Stimulated activated CD4-positive, alpha-beta T cell treated with anti-CD3 and anti-CD28 coated beads, Interleukin-12 subunit alpha, Interleukin-12 subunit beta, amount 100 ng/mL, for 4 hours (primary cell): ENCODE measurements at regions not wholly inside any gene's neighbourhood (a gene's known extent, or its start where the extent isn't known, plus 50 kb on each side); places are given as distances from the start of the nearest gene placed in this dataset.
"Not testable (repeated sequence)": the region's sequence is repeated elsewhere in the genome, so short reads cannot be mapped to it uniquely, and the experiment has no call there.

Source experiments
- DNase-seq: peaks from one replicate; pipeline ENCODE4 v3.0.0-alpha.2; 2020

DNA sequence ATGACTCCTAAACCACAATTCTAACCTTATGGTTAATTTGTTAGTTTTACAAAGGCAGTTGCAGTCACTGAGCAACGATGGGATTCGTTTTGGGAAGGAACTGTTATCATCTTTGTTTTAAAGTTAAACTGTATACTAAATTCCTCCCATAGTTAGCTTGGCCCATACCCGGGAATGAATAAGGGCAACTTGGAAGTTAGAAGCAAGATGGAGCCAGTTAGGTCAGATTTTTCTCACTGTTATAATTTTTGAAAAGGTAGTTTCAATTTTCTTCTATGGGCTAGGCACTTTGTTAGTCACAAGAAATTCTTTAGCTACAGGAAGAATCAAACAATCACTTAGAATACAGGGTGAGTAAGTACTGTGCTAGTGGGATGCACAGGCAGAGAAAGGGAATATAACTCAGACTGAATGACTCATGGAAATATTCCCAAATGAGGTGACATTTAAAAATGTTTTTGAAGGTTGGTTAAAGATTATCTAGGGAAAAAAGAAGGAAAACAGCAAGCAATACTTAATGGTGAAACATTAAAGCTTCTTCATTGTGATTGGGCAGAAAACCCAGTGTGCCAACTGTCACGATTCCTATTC lies 153.6 kb downstream of the MAGEB17 start:
- DNase-seq, result no peak

DNA sequence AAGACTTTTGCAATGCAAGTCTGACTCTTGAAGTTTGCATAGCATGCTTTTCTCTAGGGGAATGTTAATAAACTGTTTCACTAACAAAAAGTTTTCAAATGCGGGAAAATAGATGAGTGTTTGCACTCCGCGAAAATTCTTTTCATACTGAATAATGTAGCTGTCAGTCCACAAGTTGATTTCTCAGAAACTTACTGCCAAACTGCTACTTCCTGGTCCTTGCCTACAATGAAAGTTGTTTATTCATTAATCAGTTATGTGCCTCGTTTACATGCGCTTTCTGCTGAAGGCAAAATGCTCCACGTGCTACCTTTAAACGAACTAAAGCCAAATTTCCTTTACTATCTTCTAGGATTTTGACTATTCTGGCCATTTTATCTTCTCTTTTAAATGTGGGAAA lies 166.2 kb downstream of the MAGEB17 start:
- DNase-seq, result no peak

DNA sequence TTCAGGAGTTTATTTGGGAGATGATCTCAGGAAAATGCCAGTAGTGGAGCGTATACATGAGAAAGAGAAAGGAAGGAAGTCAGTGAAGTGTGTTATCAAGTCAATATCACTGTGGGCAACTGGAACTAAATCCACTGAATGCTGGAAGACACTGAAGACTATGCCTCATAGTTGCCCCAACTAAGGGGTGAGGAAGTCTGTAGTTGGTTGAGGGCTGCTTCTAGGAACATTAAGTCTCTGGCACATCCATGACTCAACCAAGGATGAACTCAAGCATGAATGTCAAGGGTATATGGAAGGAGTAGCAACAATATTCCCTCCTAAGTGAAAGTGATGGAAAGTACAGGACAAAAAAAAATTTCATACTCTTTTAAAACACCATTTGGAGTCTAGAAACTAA lies 167.9 kb downstream of the MAGEB17 start:
- no peak for DNase-seq

DNA sequence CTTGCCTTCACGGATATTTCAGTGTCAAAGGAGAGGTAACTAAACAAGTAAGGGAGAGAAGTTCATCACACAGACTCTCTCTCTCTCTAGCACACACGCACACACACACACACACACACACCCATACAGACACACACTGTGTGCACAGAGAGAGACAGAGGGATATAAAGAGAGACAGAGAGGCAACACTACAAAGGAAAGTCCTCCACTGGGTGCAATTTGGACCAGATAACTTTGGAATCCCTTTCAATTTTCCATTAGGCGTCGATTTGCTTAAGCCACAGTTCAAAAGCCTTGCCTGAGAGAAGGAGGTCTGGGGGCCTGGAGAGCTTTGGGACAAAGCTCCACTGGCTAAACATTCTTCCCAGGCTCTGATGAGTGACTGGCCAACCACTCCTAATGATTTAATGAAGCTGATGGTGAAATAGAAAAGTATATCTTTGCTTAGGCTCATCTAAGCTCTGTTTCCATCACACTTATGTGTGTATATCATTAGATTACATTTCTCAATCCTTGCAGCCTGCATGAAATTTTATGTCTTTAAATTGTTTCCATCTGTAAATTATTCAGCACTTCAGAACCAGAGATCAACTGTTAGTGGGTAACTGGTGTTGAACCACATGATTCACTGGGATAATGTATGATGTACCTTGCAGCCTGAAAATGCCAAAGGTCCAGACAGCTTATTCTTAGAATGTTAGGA lies 180.8 kb downstream of the MAGEB17 start:
- DNase-seq, result no peak

DNA sequence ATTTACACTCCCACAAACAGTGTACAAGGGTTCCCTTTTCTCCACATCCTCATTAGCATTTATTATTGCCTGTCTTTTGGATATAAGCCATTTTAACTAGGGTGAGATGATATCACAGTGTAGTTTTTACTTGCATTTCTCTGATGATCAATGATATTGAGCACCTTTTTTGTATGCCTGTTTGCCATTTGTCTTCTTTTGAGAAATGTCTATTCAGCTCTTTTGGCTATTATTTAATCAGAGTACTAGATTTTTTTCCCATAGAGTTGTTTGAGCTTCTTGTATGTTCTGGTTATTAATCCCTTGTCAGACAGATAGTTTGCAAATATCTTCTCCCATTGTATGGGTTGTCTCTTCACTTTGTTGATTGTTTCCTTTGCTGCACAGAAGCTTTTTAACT lies 190.6 kb downstream of the MAGEB17 start:
- no peak for DNase-seq

DNA sequence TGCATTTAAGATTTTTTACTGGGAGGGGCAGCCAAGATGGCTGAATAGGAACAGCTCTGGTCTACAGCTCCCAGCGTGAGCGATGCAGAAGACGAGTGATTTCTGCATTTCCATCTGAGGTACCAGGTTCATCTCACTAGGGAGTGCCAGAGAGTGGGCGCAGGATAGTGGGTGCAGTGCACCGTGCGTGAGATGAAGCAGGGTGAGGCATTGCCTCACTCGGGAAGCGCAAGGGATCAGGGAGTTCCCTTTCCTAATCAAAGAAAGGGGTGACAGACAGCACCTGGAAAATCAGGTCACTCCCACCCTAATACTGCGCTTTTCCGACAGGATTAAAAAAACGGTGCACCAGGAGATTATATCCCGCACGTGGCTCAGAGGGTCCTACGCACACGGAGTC lies 192.8 kb downstream of the MAGEB17 start:
- not testable (repeated sequence) for DNase-seq

DNA sequence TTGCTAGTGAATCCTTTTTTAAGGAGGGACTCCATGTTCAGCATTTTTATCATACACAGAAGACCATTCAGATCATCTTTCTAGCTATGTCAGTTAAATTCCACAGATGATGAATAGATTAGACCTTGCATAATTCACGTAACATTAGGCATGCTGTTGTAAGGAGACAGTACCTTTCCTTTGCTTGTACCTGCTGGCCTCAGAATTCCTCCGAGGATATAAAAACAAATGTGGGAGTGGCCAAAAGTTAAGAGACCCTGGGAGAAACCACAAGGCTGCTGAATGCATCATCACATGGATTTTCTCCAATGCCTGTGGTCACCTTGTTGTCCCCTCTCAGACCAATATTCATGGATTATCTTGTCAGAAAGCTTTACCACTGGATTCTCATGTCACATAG lies 201.4 kb downstream of the MAGEB17 start:
- DNase-seq, result no peak

DNA sequence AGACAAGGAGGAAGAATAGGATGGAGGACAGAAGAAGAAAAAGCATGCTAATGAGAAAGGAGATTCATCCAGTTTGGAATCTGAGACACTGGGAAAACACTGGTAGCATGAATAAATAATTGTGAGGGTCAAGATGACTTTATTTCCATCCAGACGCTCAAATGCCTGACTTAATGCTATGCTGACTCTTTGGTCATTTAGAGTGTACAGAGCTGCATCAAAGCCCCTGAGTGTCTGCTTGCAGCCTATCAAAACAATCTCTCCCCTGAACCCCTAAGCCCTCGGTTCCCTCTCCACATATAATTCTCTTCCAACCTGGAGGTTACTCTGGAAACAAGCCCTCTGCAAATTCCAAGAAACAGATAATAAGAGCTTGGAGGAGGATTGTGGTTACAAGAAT lies 208.8 kb downstream of the MAGEB17 start:
- DNase-seq, result no peak

DNA sequence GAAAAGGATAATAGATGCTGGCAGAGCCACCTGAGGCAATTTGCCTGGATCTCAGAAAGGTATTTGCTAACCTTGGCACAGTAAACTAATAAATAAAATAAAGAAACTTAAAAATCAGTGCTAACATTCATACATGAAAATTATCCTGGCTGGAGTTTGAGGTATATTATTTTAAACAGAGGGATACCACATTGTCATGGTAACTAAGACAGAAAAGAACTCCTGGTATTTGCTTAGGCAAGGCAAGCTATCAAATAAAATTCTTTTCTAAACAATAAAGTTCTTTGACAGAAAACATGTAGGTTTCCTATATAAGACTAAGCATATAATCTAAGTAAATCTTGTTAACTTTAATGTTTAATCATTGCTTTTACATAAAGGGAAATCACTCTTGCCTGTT lies 218.8 kb downstream of the MAGEB17 start:
- no peak for DNase-seq

DNA sequence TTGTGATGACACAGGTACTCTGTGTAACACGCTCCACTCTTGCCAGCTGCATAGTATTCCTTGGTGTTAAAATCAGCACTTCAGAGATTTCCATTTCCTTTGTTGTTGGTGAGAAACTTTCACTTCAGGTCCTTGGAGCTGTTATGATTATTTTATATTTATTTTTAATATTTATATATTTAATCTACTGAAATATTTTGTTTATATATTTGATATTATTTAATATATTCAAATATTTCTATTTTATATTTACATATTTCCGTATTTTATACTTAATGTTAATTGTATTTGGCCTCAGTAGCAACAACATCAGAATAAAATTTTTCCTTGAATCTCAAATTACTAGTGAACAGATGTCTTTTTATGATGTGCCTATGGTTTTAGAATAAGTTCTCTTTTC lies 225.3 kb downstream of the MAGEB17 start:
- no peak for DNase-seq

DNA sequence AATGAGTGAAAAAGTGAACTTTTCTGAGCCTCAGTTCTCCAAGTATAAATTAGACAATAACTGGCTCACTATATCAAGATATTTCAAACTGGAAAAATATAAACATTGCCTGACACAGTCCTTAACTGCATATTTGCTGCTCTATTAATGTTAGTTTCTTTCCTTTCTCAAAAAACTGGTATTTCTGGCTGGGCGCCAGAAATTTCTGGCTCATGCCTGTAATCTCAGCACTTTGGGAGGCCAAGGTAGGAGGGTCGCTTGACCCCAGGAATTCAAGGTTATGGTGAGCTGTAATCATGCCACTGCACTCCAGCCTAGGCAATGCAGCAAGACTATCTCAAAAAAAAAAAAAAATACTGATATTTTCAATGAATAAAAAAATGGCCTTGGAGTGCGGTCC lies 227.0 kb downstream of the MAGEB17 start:
- DNase-seq, result no peak

DNA sequence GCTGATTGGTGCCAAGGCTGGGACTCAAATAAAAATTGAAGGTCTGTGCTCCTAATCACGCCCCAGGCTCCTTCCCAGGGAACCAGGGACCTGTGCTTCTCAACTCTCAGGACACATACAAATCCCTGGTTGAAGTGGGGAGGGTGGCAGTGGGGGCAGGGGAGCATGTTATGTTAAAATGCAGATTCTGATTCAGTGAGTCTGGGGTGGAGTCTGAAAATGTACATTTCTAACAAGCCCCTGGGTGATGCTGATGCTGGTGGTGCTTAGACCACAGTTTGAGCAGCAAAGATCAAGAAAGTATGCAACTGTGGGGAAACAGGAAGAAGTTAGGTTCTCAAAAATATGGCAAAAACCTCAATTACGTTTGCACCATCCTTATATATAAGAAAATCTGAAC lies 236.5 kb downstream of the MAGEB17 start:
- DNase-seq, result no peak

DNA sequence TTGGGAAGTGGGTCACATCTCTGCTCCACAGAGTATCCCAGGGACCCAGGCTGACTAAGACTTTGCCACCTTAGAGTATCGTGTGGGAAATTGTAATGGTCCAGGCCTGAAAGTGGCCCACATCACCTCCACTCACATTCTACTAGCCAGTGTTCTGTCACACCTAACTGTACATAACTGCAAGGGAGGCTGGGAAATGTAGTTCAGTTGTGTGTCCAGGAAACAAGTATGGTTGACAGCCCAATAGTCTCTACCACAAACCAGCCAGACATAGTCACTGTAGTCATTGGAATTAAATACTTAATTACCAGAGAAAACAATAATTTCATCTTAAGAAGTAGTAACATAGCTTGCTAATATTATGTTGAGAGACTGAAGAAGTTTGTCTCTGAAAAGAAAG lies 233.4 kb upstream of the S100G start:
- DNase-seq, result no peak

DNA sequence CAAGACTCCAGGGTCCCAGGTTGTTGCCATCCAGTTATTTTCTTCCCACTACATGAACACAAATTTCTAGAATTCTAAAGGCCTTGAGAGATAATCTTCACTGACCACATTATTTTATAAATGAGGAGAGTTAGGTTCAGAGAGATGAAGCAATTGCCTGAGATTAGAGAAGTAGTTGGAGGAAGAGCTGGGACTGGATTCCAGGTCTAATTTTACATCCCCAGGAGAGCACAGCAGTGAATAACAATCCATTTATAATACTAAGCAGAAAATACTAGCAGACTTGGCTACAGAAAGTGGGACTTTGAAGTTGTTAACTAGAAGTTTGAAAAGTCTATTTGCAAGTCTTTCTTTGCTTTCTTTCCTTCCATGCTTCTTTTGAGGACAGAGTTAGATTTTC lies 231.3 kb upstream of the S100G start:
- DNase-seq, result no peak

DNA sequence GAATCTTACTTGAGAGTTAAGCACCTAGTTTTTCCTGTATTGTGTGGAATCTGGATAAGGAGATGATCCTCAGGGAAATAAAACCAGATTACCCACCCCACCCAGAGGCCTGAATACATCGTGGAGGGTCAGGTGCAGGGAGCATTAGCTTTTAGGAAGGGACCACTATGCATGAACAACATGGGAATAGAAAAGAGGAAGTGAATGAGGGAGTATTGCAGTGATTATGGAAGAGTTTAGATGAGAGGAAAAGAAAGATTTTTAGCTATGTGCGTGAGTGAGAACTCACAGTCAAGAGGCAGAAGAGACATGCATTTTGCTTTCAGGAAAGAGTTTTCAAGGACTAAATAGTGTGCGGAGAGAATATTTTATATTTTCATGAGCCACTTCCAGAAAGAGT lies 222.3 kb upstream of the S100G start:
- no peak for DNase-seq

DNA sequence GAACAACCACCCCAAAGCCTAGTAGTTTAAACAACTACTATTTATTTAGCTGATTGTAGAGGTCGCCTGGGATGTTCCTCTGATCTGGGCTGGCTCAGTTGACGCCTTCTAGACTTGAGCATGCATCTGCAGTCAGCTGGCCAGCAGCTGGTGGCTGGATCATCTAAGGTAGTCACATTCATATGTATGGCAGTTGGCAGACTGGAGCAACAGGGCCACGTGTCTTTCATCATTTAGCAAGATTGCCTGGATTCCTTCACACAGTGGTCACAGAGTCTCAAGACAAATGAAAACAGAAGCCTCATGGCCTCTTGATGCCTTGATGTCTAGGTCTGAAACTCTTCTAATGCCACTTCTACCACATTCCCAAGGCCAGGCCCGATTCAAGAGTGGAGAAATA lies 220.6 kb upstream of the S100G start:
- DNase-seq, result no peak

DNA sequence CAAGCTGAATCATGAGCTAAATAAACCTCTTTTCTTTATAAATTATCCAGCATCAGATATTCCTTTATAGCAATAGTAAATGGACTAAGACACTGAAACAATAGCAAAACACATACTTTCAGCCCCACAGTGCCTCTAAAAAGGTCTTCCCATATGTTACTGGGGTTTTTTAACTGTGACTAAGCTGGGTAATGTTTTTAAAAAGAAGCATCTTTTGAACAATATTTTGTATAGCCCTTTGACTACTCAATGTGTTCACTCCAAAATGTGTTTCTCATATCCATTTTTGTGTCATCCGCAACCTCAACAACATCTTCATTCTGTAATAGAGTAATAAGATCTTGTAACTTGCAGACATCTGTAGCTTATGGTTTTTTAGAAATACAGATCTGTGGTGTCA lies 218.7 kb upstream of the S100G start:
- no peak for DNase-seq

DNA sequence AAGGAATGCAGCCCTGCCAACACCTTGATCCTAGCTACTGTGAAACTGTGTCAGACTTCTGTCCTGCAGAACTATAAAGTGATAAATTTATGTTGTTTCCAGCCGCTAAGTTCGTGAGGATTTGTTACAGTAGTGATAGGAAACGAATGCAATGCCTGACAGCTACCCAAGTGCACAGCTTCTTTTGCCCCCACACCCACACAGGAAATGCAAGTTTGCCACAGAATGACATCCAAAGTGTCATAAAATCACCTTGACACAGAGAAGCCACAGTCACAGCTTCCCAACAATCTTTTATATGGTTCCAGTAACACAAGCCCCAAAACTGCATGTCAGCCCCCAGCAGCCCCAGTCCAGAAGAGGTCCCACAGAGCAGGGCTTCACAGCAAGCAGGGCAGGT lies 216.9 kb upstream of the S100G start:
- DNase-seq, result no peak

DNA sequence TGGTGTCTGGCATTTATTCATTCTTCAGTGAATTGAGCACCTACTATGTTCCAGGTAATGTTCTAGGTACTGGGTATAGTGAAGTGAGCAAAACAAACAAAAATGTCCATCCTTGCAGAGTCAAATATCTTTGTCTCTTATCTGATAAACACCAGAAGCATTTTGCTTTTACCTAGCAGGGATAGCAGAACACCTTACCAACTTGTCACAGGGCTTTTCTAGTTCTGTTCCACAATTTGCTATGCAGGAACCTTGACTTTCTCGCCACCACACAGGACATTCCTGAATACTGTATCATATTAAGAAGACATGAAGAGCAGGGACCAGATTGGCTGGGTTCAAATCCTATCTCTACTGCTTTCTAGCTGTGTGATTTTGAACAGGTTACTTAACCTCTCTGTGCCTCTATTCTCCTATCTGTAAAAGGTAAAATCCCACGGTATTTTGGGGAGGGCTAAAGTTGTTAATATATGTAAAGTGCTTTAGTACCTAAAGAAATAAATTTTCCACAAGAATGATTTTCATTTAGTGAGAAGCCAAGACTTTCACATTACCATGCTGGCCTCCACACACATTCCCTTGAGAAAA lies 214.5 kb upstream of the S100G start:
- DNase-seq, result no peak

DNA sequence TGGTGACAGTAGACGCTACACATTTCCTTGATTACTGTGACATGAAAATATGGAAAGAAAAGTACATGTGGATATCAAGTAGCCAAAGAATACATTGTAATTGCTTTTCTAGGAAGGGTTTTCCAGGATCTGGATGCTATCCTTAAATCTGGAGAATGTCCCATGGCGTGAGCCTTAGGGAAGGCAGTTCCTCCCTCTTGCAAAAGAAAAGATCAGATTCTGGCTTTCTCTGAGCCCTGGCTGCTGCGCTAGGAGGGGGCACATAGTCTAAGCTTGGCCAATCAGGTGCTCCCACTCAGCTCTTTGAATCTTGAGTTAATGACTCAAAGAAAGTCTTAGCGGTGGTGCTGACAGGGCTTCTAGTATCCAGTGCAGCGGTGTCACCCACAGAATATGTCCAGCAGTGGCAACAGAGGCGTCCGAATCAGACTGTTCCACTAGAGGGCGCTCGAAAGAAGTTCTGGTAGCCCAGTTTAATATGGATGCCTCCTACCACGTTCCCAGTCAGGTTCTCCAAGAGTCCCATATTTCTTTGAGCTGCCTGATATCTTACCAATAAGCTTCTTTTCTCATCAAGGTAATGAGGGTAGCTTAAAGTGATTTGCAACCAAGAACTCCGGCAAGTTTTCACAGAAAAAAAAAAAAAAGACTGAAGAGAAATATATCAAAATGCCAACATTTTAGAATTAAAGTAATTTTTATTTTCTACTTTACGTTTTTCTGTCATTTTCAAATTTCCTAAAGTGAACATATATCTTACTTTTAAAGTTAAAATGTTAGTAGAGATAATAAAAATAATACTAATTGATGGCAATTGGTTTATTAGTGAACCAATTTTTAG lies 213.4 kb upstream of the S100G start:
- DNase-seq, result peak; percentile 47

DNA sequence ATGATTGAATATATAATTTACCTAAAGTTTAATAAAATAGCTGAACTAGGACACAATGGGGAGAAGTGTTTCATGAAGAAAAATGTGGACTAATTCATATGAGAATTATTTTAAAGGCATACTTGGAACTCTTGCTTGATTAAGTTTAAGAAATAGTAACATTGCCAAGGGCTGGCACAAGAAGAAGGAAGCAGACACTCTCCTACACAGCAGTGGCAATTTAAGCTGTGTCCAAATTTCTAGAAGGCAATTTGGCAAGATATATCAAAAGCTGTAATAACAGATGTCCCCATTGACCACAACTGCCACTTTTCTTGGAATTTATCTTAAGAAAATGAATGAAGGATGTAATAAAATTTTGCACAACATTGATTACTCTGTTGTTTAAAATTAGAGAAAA lies 209.5 kb upstream of the S100G start:
- DNase-seq, result no peak

DNA sequence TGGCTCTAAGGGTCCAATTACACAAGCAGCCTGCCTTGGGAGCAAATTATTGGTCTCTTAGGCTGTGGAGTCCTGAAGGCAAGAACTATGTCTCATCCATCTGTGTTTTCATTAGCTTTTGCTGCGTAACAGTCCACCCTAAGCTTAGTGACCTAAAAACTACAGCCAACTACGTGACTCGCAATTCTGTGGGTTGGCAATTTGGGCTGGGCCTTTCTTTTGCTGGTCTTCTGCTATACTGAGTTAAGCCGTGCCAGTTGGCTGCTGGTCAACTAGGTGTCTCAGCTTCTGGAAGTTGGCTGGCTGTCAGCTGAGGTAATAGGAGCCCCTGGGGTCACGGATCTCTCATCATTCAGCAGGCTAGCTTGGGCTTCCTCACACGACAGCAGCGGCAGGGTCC lies 205.6 kb upstream of the S100G start:
- DNase-seq, result no peak

DNA sequence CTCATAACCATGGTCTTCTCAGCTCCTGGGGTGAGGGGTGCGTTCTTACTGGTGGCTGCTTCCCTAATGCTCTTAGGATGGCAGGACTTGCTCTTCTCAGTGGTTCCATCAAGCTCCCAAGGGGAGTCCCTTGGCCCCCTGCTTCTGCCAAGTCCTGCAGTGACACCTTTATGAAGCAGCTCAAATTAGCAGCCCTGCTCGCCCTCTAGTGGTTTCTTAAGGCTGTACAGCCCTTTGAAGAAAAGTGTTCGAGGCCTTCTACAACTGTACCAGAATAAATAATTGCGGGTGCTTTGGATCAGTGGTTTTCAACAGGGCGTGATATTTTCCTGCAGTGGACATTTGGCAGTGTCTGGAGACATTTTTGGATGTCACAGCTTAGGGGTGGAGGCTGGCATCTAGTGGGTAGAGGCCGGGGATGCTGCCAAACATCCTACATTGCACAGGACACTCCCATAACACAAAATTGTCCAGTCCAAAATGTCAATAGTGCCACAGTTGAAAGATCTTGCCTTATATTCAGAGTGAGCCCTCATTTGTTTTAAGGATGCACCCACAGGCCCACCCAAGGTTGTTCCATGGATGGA lies 204.7 kb upstream of the S100G start:
- peak; percentile 10 for DNase-seq

DNA sequence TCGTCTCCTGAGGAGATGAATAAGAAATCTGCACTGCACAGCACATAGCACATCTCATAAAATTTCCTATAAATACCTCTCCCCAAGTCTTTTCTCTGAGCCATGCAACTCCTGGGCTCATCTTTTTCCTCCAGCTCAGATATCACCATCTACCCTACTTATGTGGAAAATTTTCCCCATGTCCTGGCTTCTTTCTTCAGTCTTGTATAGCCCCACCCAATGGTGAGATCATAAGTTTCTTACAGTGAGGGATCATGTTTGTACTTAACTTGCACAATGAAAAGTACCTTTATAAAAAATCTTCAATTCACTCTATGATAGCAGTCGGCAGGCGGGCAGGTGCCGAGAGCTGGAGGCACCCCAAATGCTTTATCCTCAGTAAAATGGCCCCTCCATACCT lies 198.6 kb upstream of the S100G start:
- no peak for DNase-seq
